CD4-positive, alpha-beta T cell (primary cell): ENCODE measurements at regions not wholly inside any gene's neighbourhood (a gene's known extent, or its start where the extent isn't known, plus 50 kb on each side); places are given as distances from the start of the nearest gene placed in this dataset.

Source experiments
- ATAC-seq: fragments of 200-7000 bp; cut with Tn5 transposase; one replicate; pipeline ENCODE4 v1.10.0; 2022; ENCODE audit warnings: mild to moderate bottlenecking; ENCODE audit not compliant: poor library complexity
- CTCF ChIA-PET: fragments of 350-600 bp; sonication (Branson Sonifier 250); formaldehyde crosslinking; loops from one replicate; lab custom pipeline; 2021; ENCODE audit warnings: antibody characterized with exemption, inconsistent platforms; lab: Charles Lee
- POLR2A ChIA-PET: fragments of 350-600 bp; sonication (Branson Sonifier 250); formaldehyde crosslinking; loops from one replicate; lab custom pipeline; 2021; ENCODE audit warnings: antibody characterized with exemption, inconsistent platforms; lab: Charles Lee
- DNase-seq, 14 experiments: peaks; one replicate each; pipeline ENCODE4 v3.0.0-alpha.2; 2013 to 2020; ENCODE audit warnings: mixed read lengths in 2 of 14
- H3K27ac ChIP-seq, 2 donors: one replicate each; pipeline versions ENCODE4 v1.5.1 to v1.7.0; 2013; ENCODE audit warnings: low read length in 2 of 2, low read depth in 1 of 2, mild to moderate bottlenecking in 1 of 2
- H3K27me3 ChIP-seq, 2 experiments: 1 replicate in 1 of 2; 2 replicates in 1 of 2; pipeline versions ENCODE4 v1.6.1 to v1.7.0; 2013; ENCODE audit warnings: low read length in 2 of 2, control low read depth in 1 of 2, mild to moderate bottlenecking in 1 of 2, moderate library complexity in 1 of 2; ENCODE audit not compliant: insufficient read depth in 2 of 2, control insufficient read depth in 1 of 2
- H3K36me3 ChIP-seq: one replicate; pipeline ENCODE4 v1.6.1; 2013; ENCODE audit warnings: low read length, control low read depth; ENCODE audit not compliant: insufficient read depth
- H3K4me1 ChIP-seq: one replicate; pipeline ENCODE4 v1.6.1; 2013; ENCODE audit warnings: low read length, control low read depth; ENCODE audit not compliant: insufficient read depth
- H3K4me3 ChIP-seq: one replicate; pipeline ENCODE4 v1.5.1; 2013; ENCODE audit warnings: mild to moderate bottlenecking, low read length, moderate library complexity
- H3K9me3 ChIP-seq, 2 experiments: 1 replicate in 1 of 2; 2 replicates in 1 of 2; pipeline versions ENCODE4 v1.6.1 to v1.7.0; 2013; ENCODE audit warnings: low read length in 2 of 2, mild to moderate bottlenecking in 2 of 2, control low read depth in 1 of 2, moderate library complexity in 1 of 2; ENCODE audit not compliant: control insufficient read depth in 1 of 2, insufficient read depth in 1 of 2
- H3K27ac Mint-ChIP-seq: one replicate; pipeline ENCODE4 v1.8.0; 2020; ENCODE audit warnings: mixed read lengths
- H3K27me3 Mint-ChIP-seq: one replicate; pipeline ENCODE4 v1.8.0; 2021; ENCODE audit warnings: mixed read lengths
- H3K36me3 Mint-ChIP-seq: one replicate; pipeline ENCODE4 v1.8.0; 2021; ENCODE audit warnings: low read depth, mixed read lengths
- H3K4me1 Mint-ChIP-seq: one replicate; pipeline ENCODE4 v1.8.0; 2021; ENCODE audit warnings: low read depth, mixed read lengths
- H3K4me3 Mint-ChIP-seq: one replicate; pipeline ENCODE4 v1.8.0; 2020; ENCODE audit warnings: mild to moderate bottlenecking, mixed read lengths
- H3K9me3 Mint-ChIP-seq: one replicate; pipeline ENCODE4 v1.8.0; 2020; ENCODE audit warnings: mixed read lengths
- intact Hi-C, 2 experiments: fragments of 100-400 bp; cut with DNase I in 1 of 2; cut with micrococcal nuclease in 1 of 2; formaldehyde crosslinking; loops; one replicate each; pipeline versions ENCODE4 v1.15.1 to v1.9.0; 2023 to 2025; cut with DNase I, micrococcal nuclease
- TF ChIP-seq, protein P1 (sequence below): fragments of 200-600 bp; IDR thresholded peaks from one replicate; pipeline ENCODE4 v1.8.0; 2022; ENCODE audit warnings: antibody characterized with exemption, mild to moderate bottlenecking

DNA sequence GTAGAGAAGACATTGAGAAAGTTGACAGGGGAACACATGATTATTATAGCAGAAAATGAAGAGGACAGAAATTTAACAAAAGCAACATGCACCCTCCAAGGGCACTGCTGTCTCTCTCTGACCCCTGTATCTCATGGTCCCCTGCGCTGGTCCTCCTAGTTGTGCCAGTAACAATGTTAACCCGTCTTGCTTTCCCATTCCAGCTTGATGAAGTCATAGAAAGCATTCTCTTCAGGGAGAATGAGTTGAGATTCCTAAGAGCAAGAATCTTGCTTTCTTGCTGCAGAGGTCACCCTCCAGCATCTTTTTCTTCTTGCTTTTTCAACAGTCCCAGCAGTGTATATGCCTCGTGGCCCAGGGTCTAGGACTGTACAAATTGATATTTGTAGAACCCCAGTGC, 279.6 kb upstream of the ADAMTSL1 start:
- H3K27ac Mint-ChIP-seq: no peak overlapping the region
- ATAC-seq (no peak), DNase-seq (no peak)
- ChIA-PET CTCF (no interaction called here), POLR2A (no interaction called here)
- TF ChIP-seq, protein P1, sequence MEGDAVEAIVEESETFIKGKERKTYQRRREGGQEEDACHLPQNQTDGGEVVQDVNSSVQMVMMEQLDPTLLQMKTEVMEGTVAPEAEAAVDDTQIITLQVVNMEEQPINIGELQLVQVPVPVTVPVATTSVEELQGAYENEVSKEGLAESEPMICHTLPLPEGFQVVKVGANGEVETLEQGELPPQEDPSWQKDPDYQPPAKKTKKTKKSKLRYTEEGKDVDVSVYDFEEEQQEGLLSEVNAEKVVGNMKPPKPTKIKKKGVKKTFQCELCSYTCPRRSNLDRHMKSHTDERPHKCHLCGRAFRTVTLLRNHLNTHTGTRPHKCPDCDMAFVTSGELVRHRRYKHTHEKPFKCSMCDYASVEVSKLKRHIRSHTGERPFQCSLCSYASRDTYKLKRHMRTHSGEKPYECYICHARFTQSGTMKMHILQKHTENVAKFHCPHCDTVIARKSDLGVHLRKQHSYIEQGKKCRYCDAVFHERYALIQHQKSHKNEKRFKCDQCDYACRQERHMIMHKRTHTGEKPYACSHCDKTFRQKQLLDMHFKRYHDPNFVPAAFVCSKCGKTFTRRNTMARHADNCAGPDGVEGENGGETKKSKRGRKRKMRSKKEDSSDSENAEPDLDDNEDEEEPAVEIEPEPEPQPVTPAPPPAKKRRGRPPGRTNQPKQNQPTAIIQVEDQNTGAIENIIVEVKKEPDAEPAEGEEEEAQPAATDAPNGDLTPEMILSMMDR: no peak
- peaks cover 3% of the 10 kb centered on the region for H3K9me3 Mint-ChIP-seq
- Histone ChIP-seq H3K4me1 (no peaks in the 10 kb centered on the region), H3K4me3 (no peak overlapping the region), H3K27ac (no peak overlapping the region), H3K9me3 (no peaks in the 10 kb centered on the region), H3K27me3 (no peaks in the 10 kb centered on the region), H3K36me3 (no peaks in the 10 kb centered on the region)
- H3K36me3 Mint-ChIP-seq: no peaks in the 10 kb centered on the region
- no peaks in the 10 kb centered on the region for H3K4me1 Mint-ChIP-seq
- no peak overlapping the region for H3K4me3 Mint-ChIP-seq
- intact Hi-C loops: no loop called here
- no peaks in the 10 kb centered on the region for H3K27me3 Mint-ChIP-seq

DNA sequence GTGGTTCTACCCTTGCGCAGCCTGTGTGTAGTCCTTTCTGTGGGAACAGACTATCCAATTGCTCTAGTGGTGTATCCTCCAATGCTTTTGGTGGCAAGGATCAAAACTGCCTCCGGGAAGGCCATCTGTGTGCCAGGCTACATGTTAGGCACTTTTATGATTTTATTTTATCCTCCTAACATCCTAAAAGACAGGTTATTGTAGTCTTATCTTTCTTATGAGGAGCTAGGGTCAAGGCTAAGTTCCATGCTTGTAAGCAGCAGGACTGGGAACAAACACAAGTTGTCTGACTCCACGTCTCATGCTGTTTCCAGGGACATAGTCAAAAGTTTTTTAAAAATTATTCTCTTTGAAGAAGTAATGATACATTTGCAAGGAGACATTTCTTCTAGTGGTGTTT, 278.7 kb upstream of the ADAMTSL1 start:
- H3K27ac Mint-ChIP-seq: no peak overlapping the region
- DNase-seq (no peak), ATAC-seq (no peak)
- no peaks in the 10 kb centered on the region for H3K27me3 ChIP-seq
- POLR2A ChIA-PET: no interaction called here
- no peaks in the 10 kb centered on the region for H3K36me3 Mint-ChIP-seq
- H3K4me3 Mint-ChIP-seq: no peak overlapping the region
- no peaks in the 10 kb centered on the region for H3K27me3 Mint-ChIP-seq
- intact Hi-C loops: no loop called here
- H3K9me3 Mint-ChIP-seq: peaks cover 3% of the 10 kb centered on the region
- CTCF ChIA-PET: no interaction called here
- H3K4me1 Mint-ChIP-seq: no peaks in the 10 kb centered on the region
- H3K4me1 ChIP-seq: no peaks in the 10 kb centered on the region
- TF ChIP-seq, protein P1: no peak
- H3K4me3 ChIP-seq: no peak overlapping the region
- no peak overlapping the region for H3K27ac ChIP-seq
- no peaks in the 10 kb centered on the region for H3K36me3 ChIP-seq
- H3K9me3 ChIP-seq: no peaks in the 10 kb centered on the region

GRCh38 chr9:18202924-18203323, 271.0 kb upstream of the ADAMTSL1 start:
- Mint-ChIP-seq H3K4me1 (no peaks in the 10 kb centered on the region), H3K27me3 (no peaks in the 10 kb centered on the region), H3K4me3 (no peak overlapping the region), H3K27ac (no peak overlapping the region), H3K9me3 (no peaks in the 10 kb centered on the region), H3K36me3 (no peaks in the 10 kb centered on the region)
- ATAC-seq: no peak
- ChIA-PET POLR2A (no interaction called here), CTCF (no interaction called here)
- Histone ChIP-seq H3K27ac (no peak overlapping the region), H3K27me3 (no peaks in the 10 kb centered on the region), H3K4me3 (no peak overlapping the region), H3K9me3 (no peaks in the 10 kb centered on the region), H3K36me3 (no peaks in the 10 kb centered on the region), H3K4me1 (no peaks in the 10 kb centered on the region)
- DNase-seq: no peak
- intact Hi-C loops: no loop called here
- TF ChIP-seq, protein P1: no peak
